HG03045 (cell line): ENCODE measurements at regions not wholly inside any gene's neighbourhood (a gene's known extent, or its start where the extent isn't known, plus 50 kb on each side); places are given as distances from the start of the nearest gene placed in this dataset.
"Not testable (repeated sequence)": the region's sequence is repeated elsewhere in the genome, so short reads cannot be mapped to it uniquely, and the experiment has no call there.

Experiments used
- ATAC-seq: cut with Tn5 transposase; IDR thresholded peaks from one replicate; pipeline ENCODE4 v1.9.1; 2021; ENCODE audit warnings: mild to moderate bottlenecking, moderate library complexity; ENCODE audit not compliant: unreplicated experiment

DNA sequence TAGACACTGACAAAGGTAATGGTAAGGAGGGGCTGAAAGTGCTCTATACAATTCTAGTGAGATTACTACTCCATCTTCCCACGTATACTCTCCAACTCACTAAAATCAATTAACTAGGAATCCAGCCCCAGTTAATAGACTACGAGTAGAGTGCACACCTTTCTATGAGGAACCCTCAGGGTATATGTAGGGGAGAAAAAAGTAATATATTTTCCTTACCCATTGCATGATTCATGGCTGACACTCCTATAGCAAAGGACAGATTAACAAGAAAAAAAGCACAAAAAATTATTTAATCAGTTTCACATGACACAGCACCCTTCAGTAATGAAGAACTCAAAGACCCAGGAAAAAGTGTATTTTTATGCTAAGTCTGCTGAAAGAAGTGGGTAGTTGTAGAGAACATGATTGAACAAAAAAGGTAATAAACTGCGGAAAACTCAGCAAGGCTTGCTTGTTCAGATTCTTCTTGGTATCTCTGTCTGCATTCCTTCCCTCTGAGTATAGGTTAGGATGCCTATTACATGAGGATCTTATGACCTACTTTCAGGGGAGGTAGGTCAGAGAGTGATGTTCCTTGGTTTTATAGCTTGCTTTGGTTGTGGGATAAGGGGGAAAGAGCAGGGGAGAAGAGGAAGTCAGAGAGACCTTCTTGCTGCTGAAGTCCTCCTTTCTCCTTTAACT is 342.0 kb upstream of the DLGAP1 start:
- ATAC-seq = no peak

DNA sequence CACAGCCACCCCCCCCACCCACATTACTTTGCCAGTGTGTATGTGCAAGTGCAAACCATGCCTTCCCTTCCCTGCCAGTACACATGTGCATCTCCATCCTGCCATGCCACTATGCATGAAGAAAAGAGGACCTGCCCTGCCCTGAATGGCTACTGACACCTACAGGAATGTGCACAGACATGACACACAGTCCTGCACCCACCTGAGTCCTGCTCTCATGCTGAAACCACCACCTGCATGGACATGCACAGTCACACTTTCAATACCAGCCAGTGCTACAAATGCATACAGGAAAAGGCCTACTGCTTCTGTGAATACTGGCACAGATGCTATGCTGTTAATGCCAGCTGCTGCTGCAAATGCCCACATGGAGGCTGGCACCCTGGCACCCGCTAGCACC is 334.4 kb upstream of the DLGAP1 start:
- ATAC-seq = no peak

DNA sequence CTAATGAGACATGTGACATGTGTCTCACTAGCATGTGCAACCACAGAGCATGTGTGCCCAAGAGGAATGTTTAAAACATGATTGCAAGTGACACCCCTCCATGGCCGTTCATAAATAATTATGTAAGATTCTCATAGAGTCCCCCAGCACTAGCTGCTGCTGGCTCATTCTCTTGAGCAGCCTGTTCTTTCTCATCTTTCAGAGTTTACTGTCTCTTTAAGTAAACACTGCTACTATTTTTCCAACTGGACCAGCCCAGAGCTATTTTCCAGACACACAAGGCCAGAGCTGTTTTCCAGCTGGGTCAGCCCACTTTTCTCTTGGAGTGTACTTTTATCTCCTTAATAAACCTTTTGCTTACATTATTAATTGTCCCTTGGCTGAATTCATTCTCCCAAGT is 326.8 kb upstream of the DLGAP1 start:
- no peak for ATAC-seq

DNA sequence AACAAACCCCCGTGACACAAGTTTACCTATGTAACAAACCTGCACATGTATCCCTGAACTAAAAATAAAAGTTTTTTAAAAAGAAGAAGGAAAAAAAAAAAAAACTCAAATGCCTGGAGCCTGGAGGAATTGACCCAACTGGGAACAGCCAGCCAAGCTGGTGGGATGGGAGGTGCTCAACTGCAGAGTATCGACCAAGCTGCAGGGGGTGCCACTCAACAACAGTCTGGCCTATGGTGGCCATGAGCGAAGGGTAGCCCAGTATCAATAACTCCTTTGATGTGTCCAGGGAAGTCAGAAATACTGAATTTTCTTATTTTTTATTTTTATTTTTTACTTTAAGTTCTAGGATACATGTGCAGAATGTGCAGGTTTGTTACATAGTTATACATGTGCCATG is 310.3 kb upstream of the DLGAP1 start:
- no peak for ATAC-seq

DNA sequence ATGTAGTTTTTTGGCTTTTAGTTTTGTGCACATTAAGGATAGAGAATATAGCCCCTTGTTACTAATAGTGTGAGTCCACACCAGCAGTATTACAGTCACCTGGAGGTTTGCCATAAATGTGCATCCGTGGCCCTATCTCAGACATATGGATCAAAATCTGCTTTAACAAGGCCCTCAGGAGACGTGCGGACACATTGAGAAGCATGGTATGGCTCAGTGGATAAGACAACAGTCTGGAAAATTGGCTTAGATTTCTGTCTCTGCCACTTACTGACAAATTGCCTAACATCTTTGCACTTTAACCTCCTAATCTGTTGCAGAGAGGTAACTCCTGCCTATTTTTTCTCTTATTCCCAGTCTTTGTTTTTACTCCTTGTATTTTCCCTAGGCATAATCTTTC is 307.2 kb upstream of the DLGAP1 start:
- ATAC-seq = no peak

DNA sequence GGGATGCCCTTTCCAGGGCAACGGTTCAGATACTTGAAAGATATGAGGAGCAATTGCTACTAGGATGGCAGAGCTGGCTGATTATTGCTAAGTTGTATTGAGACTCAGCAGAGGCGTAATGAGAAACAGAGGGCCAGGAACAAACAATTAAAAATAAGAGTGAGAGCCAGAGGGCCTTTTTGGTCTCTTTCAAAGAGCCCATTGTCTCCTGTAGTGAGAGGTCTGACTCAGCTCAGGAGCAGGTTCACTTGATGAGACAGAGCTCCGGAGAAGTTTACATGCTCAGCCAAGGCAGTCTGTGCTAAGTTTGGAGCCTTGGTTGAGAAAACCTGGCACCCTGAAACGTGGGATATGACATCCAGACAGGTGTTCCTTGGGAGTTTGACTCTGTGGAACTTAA is 303.9 kb upstream of the DLGAP1 start:
- ATAC-seq = no peak

DNA sequence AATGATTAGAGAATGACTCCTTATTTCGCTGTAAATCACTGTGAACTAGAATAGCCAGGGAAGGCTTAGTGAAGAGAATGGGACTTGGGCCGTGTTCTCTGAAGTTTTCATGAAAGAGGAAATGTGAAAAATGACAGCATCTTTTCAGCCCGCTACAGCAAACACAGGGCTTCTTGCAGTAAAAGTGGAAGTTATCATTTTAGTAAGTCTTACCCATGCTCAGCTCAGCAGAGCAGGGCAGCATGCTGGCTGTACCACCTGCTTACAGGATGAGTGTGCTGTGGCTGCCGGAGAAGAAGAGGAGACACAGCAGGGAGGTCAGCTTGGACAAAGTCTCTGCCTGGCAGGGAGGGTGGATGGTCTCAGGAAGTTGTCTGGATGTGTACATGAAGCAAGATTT is 300.7 kb upstream of the DLGAP1 start:
- ATAC-seq = no peak

DNA sequence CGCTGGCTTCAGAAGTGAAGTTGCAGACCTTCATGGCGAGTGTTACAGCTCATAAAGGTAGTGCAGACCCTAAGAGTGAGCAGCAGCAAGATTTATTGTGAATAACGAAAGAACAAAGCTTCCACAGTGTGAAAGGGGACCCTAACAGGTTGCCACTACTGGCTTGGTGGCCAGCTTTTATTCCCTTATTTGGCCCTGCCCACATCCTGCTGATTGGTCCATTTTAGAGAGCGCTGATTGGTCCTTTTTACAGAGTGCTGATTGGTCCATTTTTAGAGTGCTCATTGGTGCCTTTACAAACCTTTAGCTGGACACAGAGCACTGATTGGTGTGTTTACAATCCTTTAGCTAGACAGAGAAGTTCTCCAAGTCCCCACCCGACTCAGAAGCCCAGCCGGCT is 298.0 kb upstream of the DLGAP1 start:
- ATAC-seq = not testable (repeated sequence)

DNA sequence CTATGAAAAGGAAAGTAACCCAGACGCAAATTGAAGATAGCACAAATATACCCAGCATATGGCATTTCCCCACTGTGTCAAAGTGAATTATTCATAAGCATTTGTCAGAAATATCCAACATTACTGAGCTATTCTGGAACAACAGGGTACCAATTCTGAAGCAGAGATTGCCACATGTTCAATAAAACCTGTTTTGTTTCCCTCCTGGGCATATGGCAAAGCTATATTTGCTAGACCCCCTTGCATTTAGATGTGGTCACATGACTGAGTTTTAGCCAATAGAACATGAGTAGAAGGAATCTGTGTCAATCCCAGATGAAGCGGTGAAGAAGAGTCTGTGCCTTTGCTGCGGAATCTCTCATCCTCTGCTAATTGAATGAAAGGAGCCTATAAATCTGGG is 296.4 kb upstream of the DLGAP1 start:
- no peak for ATAC-seq

DNA sequence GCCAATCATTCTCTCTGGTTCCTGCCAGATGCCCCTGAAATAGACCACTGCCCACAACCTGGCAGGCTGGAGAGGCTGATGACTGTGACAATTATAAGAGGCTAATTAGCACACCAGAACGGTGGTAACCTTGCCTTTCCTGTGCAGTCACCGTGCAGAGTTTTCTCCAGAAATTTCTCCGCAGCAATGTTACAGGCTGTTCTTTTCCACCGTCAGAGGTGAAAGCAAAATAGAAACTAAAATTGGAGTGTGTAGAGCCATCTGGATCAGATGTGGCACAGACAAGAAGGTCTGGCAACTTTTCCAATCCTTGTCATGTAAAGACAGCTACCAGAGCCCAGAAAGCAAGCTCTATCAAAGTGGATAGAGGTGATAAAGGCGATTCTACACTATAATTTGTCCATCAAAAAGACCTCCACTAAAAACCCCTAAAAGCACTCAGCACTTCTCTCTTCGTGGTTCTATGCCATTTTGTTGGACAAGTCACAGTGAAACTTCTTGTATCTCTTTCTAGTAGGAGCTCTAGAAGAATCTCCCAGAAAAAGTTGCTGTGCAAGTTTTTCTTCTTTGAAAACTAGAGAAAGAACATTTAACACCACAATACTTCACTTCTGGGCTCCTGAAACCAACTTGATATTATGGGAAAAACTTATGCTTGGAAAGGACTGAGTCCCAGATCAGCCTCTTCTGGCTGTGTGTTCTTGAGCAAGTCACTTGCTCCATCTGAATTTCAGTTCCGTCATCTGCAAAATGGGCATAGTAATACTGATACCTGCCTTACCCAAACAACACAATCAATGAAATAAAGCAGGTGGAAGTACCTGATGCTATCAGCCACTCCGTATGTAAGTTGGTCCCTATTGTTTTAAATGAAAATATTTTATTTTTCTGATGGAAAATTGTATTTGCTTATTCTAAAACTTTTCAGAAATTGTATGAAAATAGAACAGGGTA is 295.6 kb upstream of the DLGAP1 start:
- ATAC-seq = no peak

DNA sequence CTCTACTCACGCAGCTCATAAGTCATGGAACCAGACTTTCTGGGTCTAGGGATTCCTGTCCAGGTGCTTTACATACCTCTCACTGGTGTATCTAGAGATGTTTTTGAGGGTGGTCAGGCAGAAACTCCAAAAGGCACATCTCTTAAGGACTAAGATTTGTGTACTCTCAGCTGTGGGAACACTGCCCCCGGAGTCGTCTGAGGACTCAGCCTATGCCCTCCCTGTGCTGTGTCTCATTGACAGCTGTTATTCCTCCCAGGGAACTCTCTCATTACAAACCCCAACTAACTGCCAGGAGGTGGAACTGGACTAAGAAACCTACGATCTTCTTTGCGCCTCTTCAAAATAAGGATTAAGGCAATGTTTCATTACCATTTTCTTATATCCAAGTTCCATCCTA is 293.9 kb upstream of the DLGAP1 start:
- no peak for ATAC-seq

DNA sequence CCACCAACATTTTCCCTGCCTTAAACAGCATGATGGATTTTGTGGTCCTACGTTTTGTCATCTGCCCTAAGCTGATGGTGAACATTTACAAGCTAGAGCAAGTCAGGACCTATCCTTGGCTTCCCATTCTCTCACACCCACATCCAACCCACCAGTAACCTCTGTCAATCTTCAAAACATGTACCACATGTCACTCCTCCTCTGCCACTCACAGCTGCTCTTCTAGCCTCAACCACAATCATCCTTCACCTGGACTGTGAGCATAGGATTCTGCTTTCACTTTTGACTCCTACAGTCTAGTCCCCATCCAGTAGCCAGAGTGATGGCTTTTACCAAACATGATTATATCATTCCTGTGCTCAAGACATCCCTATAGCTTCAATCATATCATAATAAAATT is 279.8 kb upstream of the DLGAP1 start:
- no peak for ATAC-seq

DNA sequence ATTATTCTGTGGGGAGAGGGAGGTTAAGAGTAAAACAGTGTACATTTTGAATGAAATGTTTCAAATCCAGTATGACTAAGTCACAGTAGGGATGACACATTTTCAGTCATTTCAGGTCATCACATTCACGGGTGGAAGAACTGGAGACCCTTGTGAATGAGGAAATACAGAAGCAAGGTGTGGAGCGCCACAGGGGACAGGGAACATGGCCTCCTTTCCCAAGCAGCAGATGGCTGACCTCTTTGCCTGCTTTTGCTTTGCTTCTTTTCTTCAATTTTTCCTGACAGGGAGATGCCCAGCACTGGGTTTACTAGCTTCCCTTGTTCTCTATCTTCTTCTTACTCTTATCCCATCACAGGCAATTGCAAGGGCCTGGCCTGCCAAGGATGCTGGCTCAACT is 278.9 kb upstream of the DLGAP1 start:
- no peak for ATAC-seq

DNA sequence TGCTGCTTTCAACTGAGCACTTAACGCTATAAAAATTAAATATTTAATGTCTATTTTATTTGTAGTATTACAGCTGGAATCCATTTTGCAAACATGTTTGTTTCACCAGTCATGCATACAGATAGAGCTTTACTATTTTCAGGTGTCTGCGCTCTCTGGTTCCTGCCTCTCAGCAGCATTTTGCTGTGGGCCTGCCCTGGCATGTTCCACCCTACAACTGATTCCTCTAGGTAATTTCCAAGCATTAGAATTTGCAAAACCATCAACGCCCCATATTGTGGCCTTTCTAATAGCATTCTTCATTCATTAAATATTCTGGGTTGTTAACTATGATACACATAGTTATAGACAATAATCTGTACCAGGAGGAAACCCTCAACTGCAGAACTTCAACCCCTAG is 266.4 kb upstream of the DLGAP1 start:
- ATAC-seq = no peak

DNA sequence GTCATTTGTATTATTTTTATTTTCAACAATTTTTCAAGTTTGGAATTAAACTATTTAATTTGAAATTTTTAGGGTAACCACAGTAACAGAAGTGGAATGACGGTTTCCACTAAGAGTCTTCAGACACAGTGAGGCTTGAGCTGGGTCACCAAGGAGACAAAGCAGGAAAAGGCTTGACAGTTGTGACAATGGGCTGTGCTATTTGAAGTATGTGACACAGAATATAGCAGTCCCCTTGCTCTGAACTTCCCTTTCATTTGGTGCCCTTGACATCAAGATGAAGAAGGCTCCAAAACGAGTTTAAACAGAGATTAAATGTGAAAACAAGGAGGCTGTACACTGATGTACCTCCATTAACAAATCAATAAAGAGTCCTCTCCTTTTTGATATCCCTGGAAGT is 265.4 kb upstream of the DLGAP1 start:
- ATAC-seq = no peak

DNA sequence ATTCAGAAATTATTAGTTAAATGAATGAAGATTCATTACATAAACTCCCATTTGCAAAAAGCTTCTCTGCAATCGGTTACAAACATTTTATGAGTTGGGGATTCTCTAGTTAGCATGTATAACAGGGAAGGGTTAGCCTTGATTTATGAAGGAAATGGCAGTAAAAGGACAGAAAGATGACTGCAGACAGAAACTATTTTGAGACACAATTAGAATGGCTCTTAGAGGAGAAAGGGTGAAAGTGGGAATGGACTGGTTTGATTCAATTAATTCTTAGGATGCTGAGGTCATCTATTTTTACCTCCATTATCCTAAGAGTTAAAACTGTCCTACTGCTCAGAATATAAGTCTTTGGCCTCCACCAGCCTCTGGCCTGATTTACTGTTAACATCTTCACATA is 250.8 kb upstream of the DLGAP1 start:
- ATAC-seq = no peak

DNA sequence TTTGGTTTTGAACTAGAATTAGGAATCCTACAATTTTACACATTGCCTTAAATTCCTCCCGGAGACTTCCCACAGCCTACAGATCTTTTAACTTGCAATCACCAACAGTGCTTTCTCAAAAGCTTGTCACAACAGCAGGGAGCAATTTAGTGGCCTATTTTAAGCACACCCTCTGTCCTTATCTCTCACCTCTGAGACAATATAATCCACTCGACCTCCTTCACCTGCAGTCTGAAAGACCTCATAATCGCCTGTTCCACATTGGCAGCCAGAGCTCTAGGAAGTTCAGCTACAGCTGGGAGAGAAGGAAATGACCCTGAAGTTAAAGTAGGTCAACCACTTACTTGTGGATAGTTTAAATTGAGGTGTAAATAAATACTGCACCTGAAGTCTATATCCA is 249.7 kb upstream of the DLGAP1 start:
- ATAC-seq = no peak

DNA sequence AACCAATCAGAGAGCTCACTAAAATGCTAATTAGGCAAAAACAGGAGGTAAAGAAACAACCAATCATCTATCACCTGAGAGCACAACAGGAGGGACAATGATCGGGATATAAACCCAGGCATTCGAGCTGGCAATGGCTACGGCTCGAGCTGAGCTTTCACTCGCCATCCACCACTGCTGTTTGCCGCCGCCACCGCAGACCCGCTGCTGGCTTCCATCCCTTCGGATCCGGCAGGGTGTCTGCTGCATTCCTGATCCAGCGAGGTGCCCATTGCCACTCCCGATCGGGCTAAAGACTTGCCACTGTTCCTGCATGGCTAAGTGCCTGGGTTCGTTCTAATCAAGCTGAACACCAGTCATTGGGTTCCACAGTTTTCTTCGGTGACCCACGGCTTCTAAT is 236.7 kb upstream of the DLGAP1 start:
- no peak for ATAC-seq

DNA sequence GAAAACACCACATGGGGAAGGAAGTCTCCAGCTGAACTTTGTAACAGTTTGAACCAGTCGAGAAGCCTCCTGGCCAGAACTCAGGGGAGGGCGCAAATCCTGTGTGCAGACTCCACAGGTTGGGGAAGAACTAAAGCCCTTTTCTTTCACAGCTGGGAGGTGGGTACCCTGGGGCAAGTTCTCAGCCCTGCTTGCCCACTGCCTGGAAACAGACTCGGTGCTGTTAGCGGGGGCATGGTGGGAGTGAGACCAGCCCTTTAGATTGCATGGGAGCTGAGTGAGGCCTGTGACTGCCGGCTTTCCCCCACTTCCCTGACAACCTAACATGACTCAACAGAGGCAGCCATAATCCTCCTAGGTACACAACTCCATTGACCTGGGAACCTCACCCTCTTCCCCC is 223.6 kb upstream of the DLGAP1 start:
- ATAC-seq = not testable (repeated sequence)

DNA sequence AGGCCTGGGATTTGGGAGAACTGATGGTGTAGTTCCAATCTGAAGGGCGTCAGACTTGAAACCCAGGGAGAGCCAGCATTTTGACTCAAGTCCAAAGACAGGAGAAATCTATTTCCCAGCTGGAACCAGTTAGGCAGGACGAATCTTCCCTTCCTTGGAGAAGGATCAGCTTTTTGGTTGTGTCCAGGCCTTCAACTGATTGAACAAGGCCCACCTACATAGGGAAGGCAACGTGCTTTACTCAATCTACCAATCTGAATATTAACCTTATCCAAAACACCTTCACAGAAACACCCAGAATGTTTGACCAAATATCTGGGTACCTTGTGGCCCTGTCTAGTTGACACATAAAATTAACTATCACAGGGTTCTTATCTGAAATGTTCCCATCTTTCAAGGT is 221.9 kb upstream of the DLGAP1 start:
- ATAC-seq = no peak

DNA sequence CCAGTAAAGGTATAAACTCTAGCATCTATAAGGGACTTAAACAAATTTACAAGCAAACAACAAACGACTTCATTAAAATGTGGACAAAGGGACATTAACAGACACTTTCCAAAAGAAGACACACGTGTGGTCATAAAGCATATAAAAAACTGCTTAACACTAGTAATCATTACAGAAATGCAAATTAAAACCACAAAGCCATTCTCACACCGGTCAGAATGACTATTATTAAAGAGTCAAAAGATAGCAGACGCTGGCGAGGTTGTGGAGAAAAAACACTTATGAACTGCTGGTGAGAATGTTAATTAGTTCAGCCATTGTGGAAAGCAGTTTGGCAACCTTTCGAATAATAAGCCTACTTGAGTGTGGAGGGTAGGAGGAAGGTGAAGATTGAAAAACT is 217.1 kb upstream of the DLGAP1 start:
- ATAC-seq = no peak

DNA sequence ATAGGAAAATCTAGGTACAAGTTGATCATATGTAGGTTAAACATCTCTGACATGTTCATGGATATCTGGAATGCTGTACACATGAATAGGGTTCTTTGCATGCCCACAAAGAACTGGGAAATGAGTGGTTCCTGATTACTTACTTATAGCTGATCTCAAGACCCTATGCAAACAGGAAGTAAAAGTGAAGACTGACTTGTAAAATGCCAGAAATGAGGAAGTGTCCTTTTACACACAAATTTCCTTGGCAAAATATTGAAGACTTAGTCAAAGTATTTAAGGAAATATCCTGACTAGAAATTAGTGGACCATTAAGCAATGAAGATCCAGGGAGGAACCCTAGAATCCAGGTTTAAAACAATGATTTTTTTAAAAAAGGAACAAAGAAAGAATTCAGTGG is 203.7 kb upstream of the DLGAP1 start:
- no peak for ATAC-seq
